PC-9 (cell line): ENCODE measurements at regions not wholly inside any gene's neighbourhood (a gene's known extent, or its start where the extent isn't known, plus 50 kb on each side); places are given as distances from the start of the nearest gene placed in this dataset.

Source experiments
- CTCF ChIP-seq: fragments of 200-600 bp; sonication (generic); conservative IDR thresholded peaks from 2 replicates; pipeline ENCODE4 v1.6.1; 2017; ENCODE audit warnings: mixed run types, antibody characterized with exemption, mild to moderate bottlenecking, moderate library complexity
- EZH2 ChIP-seq: fragments of 200-600 bp; sonication (generic); IDR thresholded peaks from 2 replicates; pipeline ENCODE4 v1.8.0; 2017; ENCODE audit warnings: antibody characterized with exemption, low read depth

GRCh38 chr2:16154501-16155280, 214.3 kb downstream of the MYCN start:
- TF ChIP-seq CTCF (no peak), EZH2 (no peak)
